OCI-LY1 (cell line): ENCODE measurements at regions not wholly inside any gene's neighbourhood (a gene's known extent, or its start where the extent isn't known, plus 50 kb on each side); places are given as distances from the start of the nearest gene placed in this dataset.

Experiments
- H2AFZ ChIP-seq: fragments of 200-600 bp; sonication (generic), shearing (Covaris generic); 2 replicates; pipeline ENCODE4 v1.6.0; 2014; ENCODE audit warnings: antibody characterized with exemption, mild to moderate bottlenecking, low read length
- H3F3A ChIP-seq: fragments of 200-600 bp; sonication (generic), shearing (Covaris generic); 2 replicates; pipeline ENCODE4 v1.6.0; 2014; ENCODE audit warnings: mild to moderate bottlenecking, antibody characterized with exemption, low read length, moderate library complexity; ENCODE audit not compliant: insufficient read depth
- H3K27ac ChIP-seq: fragments of 200-600 bp; sonication (generic); 2 replicates; pipeline ENCODE4 v1.5.1; 2014; ENCODE audit warnings: low read length, mixed run types, mild to moderate bottlenecking, low read depth; ENCODE audit not compliant: poor library complexity, severe bottlenecking
- H3K27me3 ChIP-seq: fragments of 200-600 bp; sonication (generic); 2 replicates; pipeline ENCODE4 v1.6.0; 2014; ENCODE audit warnings: antibody characterized with exemption, mild to moderate bottlenecking, low read length, moderate library complexity; ENCODE audit not compliant: insufficient read depth
- H3K36me3 ChIP-seq: fragments of 200-600 bp; sonication (generic); 2 replicates; pipeline ENCODE4 v1.6.1; 2014; ENCODE audit warnings: mild to moderate bottlenecking, antibody characterized with exemption, low read length, moderate library complexity, mixed read lengths; ENCODE audit not compliant: insufficient read depth
- H3K4me1 ChIP-seq: fragments of 200-600 bp; sonication (generic); 2 replicates; pipeline ENCODE4 v1.5.1; 2014; ENCODE audit warnings: mild to moderate bottlenecking, low read length, moderate library complexity; ENCODE audit not compliant: insufficient read depth, severe bottlenecking
- H3K4me2 ChIP-seq: fragments of 200-600 bp; sonication (generic), shearing (Covaris generic); 2 replicates; pipeline ENCODE4 v1.6.1; 2014; ENCODE audit warnings: low read length
- H3K4me3 ChIP-seq: fragments of 200-600 bp; sonication (generic); 2 replicates; pipeline ENCODE4 v1.5.1; 2014; ENCODE audit warnings: low read length, low read depth, mild to moderate bottlenecking, mixed read lengths; ENCODE audit not compliant: poor library complexity, severe bottlenecking
- H3K79me2 ChIP-seq: fragments of 200-600 bp; shearing (Covaris generic); 2 replicates; pipeline ENCODE4 v1.6.1; 2016; ENCODE audit warnings: mixed run types, low read length, mixed read lengths; ENCODE audit not compliant: insufficient read depth
- H3K9ac ChIP-seq: fragments of 200-600 bp; sonication (generic), shearing (Covaris generic); 2 replicates; pipeline ENCODE4 v1.6.1; 2014; ENCODE audit warnings: mild to moderate bottlenecking, low read length, mixed read lengths
- H3K9me2 ChIP-seq: fragments of 200-600 bp; sonication (generic), shearing (Covaris generic); 2 replicates; pipeline ENCODE4 v1.6.1; 2014; ENCODE audit warnings: low read depth, mild to moderate bottlenecking, low read length, mixed read lengths
- H3K9me3 ChIP-seq: fragments of 200-600 bp; shearing (Covaris generic); 2 replicates; pipeline ENCODE4 v1.6.1; 2014; ENCODE audit warnings: low read length, mixed read lengths
- H4K20me1 ChIP-seq: fragments of 200-600 bp; sonication (generic), shearing (Covaris generic); 2 replicates; pipeline ENCODE4 v1.6.0; 2016; ENCODE audit warnings: mild to moderate bottlenecking, low read length; ENCODE audit not compliant: insufficient read depth
- EZH2 ChIP-seq: fragments of 200-600 bp; sonication (generic), shearing (Covaris generic); IDR thresholded peaks from 2 replicates; pipeline ENCODE4 v1.8.0; 2017; ENCODE audit warnings: borderline replicate concordance, mixed run types, mild to moderate bottlenecking, antibody characterized with exemption, low read length, moderate library complexity, mixed read lengths
- TF ChIP-seq, protein P1 (sequence below): fragments of 200-600 bp; sonication (generic), shearing (Covaris generic); IDR thresholded peaks from 2 replicates; pipeline ENCODE4 v1.5.1; 2017; ENCODE audit warnings: mild to moderate bottlenecking, antibody characterized with exemption, low read length, moderate library complexity, mixed read lengths

DNA sequence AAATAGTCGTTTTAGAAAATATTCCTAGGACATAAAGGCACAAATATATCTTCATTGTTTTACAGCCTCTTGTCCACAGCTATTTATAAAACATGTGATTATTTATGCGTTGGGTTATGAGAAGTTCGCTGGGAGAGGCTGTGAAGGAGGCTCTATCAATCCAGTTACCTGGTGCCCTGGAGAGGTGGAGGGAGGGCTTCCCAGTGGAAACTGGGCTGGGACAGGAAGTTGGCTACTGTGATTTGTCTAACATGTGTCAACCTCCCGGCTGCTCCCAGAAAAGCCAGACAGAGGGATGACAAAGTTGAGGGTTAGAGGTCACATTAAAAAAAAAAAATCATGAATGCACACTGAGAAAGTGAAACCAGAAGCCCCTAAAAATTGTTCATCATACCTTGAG is 346.5 kb downstream of the ZNF536 start:
- Histone ChIP-seq H4K20me1 (no peaks in the 10 kb centered on the region), H3K9ac (no peak overlapping the region), H3K27ac (no peak overlapping the region), H3K4me1 (no peaks in the 10 kb centered on the region), H3K79me2 (no peaks in the 10 kb centered on the region), H3K4me2 (no peak overlapping the region), H3K4me3 (no peak overlapping the region), H3F3A (no peaks in the 10 kb centered on the region), H3K36me3 (no peaks in the 10 kb centered on the region), H3K9me3 (no peaks in the 10 kb centered on the region), H3K9me2 (no peaks in the 10 kb centered on the region), H2AFZ (no peak overlapping the region), H3K27me3 (no peaks in the 10 kb centered on the region)
- no peak for TF ChIP-seq EZH2
- TF ChIP-seq, protein P1, sequence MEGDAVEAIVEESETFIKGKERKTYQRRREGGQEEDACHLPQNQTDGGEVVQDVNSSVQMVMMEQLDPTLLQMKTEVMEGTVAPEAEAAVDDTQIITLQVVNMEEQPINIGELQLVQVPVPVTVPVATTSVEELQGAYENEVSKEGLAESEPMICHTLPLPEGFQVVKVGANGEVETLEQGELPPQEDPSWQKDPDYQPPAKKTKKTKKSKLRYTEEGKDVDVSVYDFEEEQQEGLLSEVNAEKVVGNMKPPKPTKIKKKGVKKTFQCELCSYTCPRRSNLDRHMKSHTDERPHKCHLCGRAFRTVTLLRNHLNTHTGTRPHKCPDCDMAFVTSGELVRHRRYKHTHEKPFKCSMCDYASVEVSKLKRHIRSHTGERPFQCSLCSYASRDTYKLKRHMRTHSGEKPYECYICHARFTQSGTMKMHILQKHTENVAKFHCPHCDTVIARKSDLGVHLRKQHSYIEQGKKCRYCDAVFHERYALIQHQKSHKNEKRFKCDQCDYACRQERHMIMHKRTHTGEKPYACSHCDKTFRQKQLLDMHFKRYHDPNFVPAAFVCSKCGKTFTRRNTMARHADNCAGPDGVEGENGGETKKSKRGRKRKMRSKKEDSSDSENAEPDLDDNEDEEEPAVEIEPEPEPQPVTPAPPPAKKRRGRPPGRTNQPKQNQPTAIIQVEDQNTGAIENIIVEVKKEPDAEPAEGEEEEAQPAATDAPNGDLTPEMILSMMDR: no peak

DNA sequence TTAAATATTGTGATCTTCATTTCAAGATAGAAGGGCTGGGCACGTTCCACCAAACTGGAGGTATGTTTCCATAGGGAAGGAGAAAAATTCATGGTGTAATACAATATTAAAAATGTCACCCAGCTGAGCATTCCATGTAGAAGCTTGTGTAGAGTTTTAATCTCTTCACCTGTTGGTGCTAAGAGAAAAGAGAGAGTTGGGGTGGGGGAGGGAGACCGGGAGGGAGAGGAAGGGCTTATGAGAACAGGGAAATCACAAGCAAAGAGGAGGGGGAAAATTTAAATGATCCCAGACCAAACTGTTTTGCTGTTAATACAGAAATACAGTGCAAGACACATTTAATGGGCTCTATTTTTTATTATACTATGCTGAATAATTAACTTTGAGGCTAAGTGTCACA is 345.8 kb downstream of the ZNF536 start:
- Histone ChIP-seq H3K27ac (no peak overlapping the region), H3K4me1 (no peaks in the 10 kb centered on the region), H3F3A (no peaks in the 10 kb centered on the region), H2AFZ (no peak overlapping the region), H3K4me2 (no peak overlapping the region), H3K4me3 (no peak overlapping the region), H3K27me3 (no peaks in the 10 kb centered on the region), H3K36me3 (no peaks in the 10 kb centered on the region), H3K9me2 (no peaks in the 10 kb centered on the region), H3K79me2 (no peaks in the 10 kb centered on the region), H3K9me3 (no peaks in the 10 kb centered on the region), H4K20me1 (no peaks in the 10 kb centered on the region), H3K9ac (no peak overlapping the region)
- TF ChIP-seq EZH2: no peak
- TF ChIP-seq, protein P1: no peak

DNA sequence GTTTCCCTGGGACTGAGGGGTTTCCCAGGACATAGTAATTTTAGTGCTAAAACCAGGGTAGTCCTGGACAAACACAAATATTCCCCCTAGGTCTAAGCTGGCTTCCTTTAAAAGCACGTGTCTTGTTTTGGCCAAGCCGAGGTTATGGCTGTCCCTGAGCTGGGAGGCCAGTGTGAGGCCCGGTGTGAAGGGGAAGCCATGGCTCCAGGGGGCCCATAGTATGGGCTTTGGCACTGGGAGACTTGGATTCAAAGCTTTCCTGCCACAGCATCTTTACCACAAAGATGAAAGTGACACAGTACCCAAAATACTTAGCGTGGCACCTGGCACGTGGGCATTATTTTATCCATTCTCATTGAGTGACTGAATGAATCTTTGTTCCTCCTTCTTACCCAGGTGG is 345.2 kb downstream of the ZNF536 start:
- no peak overlapping the region for H2AFZ ChIP-seq
- H3K79me2 ChIP-seq: no peaks in the 10 kb centered on the region
- no peaks in the 10 kb centered on the region for H3K9me3 ChIP-seq
- H3K27me3 ChIP-seq: no peaks in the 10 kb centered on the region
- H3K36me3 ChIP-seq: no peaks in the 10 kb centered on the region
- no peaks in the 10 kb centered on the region for H3F3A ChIP-seq
- no peak overlapping the region for H3K4me3 ChIP-seq
- H3K4me2 ChIP-seq: no peak overlapping the region
- TF ChIP-seq, protein P1: no peak
- no peak for TF ChIP-seq EZH2
- H3K4me1 ChIP-seq: no peaks in the 10 kb centered on the region
- H3K9me2 ChIP-seq: no peaks in the 10 kb centered on the region
- no peaks in the 10 kb centered on the region for H4K20me1 ChIP-seq
- H3K9ac ChIP-seq: no peak overlapping the region
- H3K27ac ChIP-seq: no peak overlapping the region
